Mesenchymal stem cell (in vitro differentiated cells and primary cell): ENCODE measurements at regions not wholly inside any gene's neighbourhood (a gene's known extent, or its start where the extent isn't known, plus 50 kb on each side); places are given as distances from the start of the nearest gene placed in this dataset.

Experiments
- DNase-seq: peaks from one replicate; pipeline ENCODE4 v3.0.0-alpha.2; 2013
- H2AFZ ChIP-seq: one replicate; pipeline ENCODE4 v1.6.1; 2013; ENCODE audit warnings: low read depth, mild to moderate bottlenecking, control low read depth, inconsistent platforms, low read length, moderate library complexity
- H2AK5ac ChIP-seq: 2 replicates; pipeline ENCODE4 v1.6.1; 2013; ENCODE audit warnings: low read length, moderate library complexity, mild to moderate bottlenecking, inconsistent platforms; ENCODE audit not compliant: severe bottlenecking
- H2BK120ac ChIP-seq: one replicate; pipeline ENCODE4 v1.6.1; 2013; ENCODE audit warnings: low read depth, mild to moderate bottlenecking, inconsistent platforms, low read length, moderate library complexity
- H2BK12ac ChIP-seq, 2 experiments: one replicate each; pipeline ENCODE4 v1.6.1; 2013; ENCODE audit warnings: inconsistent platforms in 2 of 2, low read length in 2 of 2, mild to moderate bottlenecking in 2 of 2, moderate library complexity in 2 of 2, control low read depth in 1 of 2
- H2BK15ac ChIP-seq: one replicate; pipeline ENCODE4 v1.6.1; 2013; ENCODE audit warnings: mild to moderate bottlenecking, low read depth, inconsistent platforms; ENCODE audit not compliant: poor library complexity, severe bottlenecking
- H2BK5ac ChIP-seq: 2 replicates; pipeline ENCODE4 v1.6.1; 2013; ENCODE audit warnings: low read depth, mild to moderate bottlenecking, low read length, control low read depth, inconsistent platforms; ENCODE audit not compliant: poor library complexity, severe bottlenecking
- H3K14ac ChIP-seq, 2 experiments: one replicate each; pipeline ENCODE4 v1.6.1; 2013; ENCODE audit warnings: inconsistent platforms in 2 of 2, low read length in 2 of 2, control low read depth in 1 of 2, mild to moderate bottlenecking in 1 of 2, moderate library complexity in 1 of 2
- H3K18ac ChIP-seq, 2 experiments: one replicate each; pipeline ENCODE4 v1.6.1; 2013; ENCODE audit warnings: inconsistent platforms in 2 of 2, low read length in 2 of 2, control low read depth in 1 of 2, low read depth in 1 of 2, mild to moderate bottlenecking in 1 of 2
- H3K23ac ChIP-seq, 2 experiments: one replicate each; pipeline ENCODE4 v1.6.1; 2013; ENCODE audit warnings: inconsistent platforms in 2 of 2, low read length in 2 of 2, mild to moderate bottlenecking in 2 of 2, moderate library complexity in 2 of 2, control low read depth in 1 of 2
- H3K27ac ChIP-seq: 2 replicates; pipeline ENCODE4 v1.5.1; 2013; ENCODE audit warnings: mild to moderate bottlenecking, moderate library complexity, low read length, control low read depth, inconsistent platforms; ENCODE audit not compliant: poor library complexity, severe bottlenecking
- H3K27me3 ChIP-seq, 2 experiments: 2 replicates each; pipeline versions ENCODE4 v1.6.1 to v1.7.0; 2013; ENCODE audit warnings: low read length in 2 of 2, mild to moderate bottlenecking in 2 of 2, moderate library complexity in 2 of 2, control low read depth in 1 of 2, inconsistent platforms in 1 of 2; ENCODE audit not compliant: control insufficient read depth in 1 of 2, insufficient read depth in 1 of 2
- H3K36me3 ChIP-seq, 2 experiments: 2 replicates each; pipeline versions ENCODE4 v1.6.1 to v1.7.0; 2013; ENCODE audit warnings: low read length in 2 of 2, control low read depth in 1 of 2, inconsistent platforms in 1 of 2, low read depth in 1 of 2, mild to moderate bottlenecking in 1 of 2; ENCODE audit not compliant: insufficient read depth in 2 of 2, control insufficient read depth in 1 of 2
- H3K4ac ChIP-seq, 2 experiments: one replicate each; pipeline ENCODE4 v1.6.1; 2013; ENCODE audit warnings: inconsistent platforms in 2 of 2, low read length in 2 of 2, mild to moderate bottlenecking in 2 of 2, moderate library complexity in 2 of 2, control low read depth in 1 of 2, low read depth in 1 of 2
- H3K4me1 ChIP-seq: 2 replicates; pipeline ENCODE4 v1.6.1; 2013; ENCODE audit warnings: low read depth, low read length, control low read depth; ENCODE audit not compliant: control insufficient read depth, insufficient read depth
- H3K4me2 ChIP-seq: 2 replicates; pipeline ENCODE4 v1.6.1; 2013; ENCODE audit warnings: low read length, mild to moderate bottlenecking, inconsistent platforms; ENCODE audit not compliant: poor library complexity, severe bottlenecking
- H3K4me3 ChIP-seq, 2 experiments: 2 replicates each; pipeline versions ENCODE4 v1.5.1 to v1.7.0; 2013; ENCODE audit warnings: low read length in 2 of 2, mild to moderate bottlenecking in 2 of 2, control low read depth in 1 of 2, low read depth in 1 of 2; ENCODE audit not compliant: insufficient read depth in 1 of 2
- H3K79me1 ChIP-seq: replicated peaks from 2 replicates; pipeline ENCODE4 v1.6.1; 2013; ENCODE audit warnings: mild to moderate bottlenecking, control low read depth, low read length, inconsistent platforms; ENCODE audit not compliant: poor library complexity, severe bottlenecking
- H3K9ac ChIP-seq: 2 replicates; pipeline ENCODE4 v1.7.0; 2013; ENCODE audit warnings: mild to moderate bottlenecking, low read length, moderate library complexity
- H3K9me3 ChIP-seq: 2 replicates; pipeline ENCODE4 v1.7.0; 2013; ENCODE audit warnings: mild to moderate bottlenecking, low read length; ENCODE audit not compliant: control insufficient read depth
- H4K8ac ChIP-seq: one replicate; pipeline ENCODE4 v1.6.1; 2013; ENCODE audit warnings: inconsistent platforms, mild to moderate bottlenecking, low read length, moderate library complexity
- H4K91ac ChIP-seq: one replicate; pipeline ENCODE4 v1.6.1; 2013; ENCODE audit warnings: mild to moderate bottlenecking, low read length, inconsistent platforms
- WGBS: methylation state at CpG from one replicate; pipeline ENCODE4 v1.1.7; 2013; ENCODE audit warnings: mixed read lengths; 5-methylcytosine and 5-hydroxymethylcytosine counted together

GRCh38 chr5:125160787-125161502 lies 414.5 kb upstream of the ZNF608 start:
- peak; percentile 54 for DNase-seq
- Histone ChIP-seq H3K79me1 (no peaks in the 10 kb centered on the region), H3K4me1 (peaks cover 3% of the 10 kb centered on the region), H2AK5ac (no peak overlapping the region), H3K23ac (no peak overlapping the region), H3K4ac (peak overlapping the region in 1 of 2 experiments; percentile 64), H3K36me3 (no peaks in the 10 kb centered on the region), H3K27ac (no peak overlapping the region), H4K8ac (peak overlapping the region; percentile 69), H3K9ac (no peak overlapping the region), H3K27me3 (peaks cover 0 to 4% of the 10 kb centered on the region in 2 experiments), H2BK120ac (peak overlapping the region; percentile 15), H2AFZ (no peak overlapping the region), H2BK12ac (peak overlapping the region; percentile 45 to 84), H3K4me2 (no peak overlapping the region), H3K14ac (no peak overlapping the region), H3K9me3 (peaks cover 19% of the 10 kb centered on the region), H2BK15ac (no peak overlapping the region), H2BK5ac (no peak overlapping the region), H3K4me3 (no peak overlapping the region), H4K91ac (peak overlapping the region; percentile 7), H3K18ac (peak overlapping the region; percentile 62 to 64)
- 56% methylated on average over 9 of the region's 10 CpGs for WGBS

- Histone ChIP-seq H3K36me3 (no peaks in the 10 kb centered on the region), H3K9me3 (peaks cover 25% of the 10 kb centered on the region), H3K27ac (no peak overlapping the region), H3K4me1 (peaks cover 3% of the 10 kb centered on the region), H2BK15ac (no peak overlapping the region), H2AK5ac (no peak overlapping the region), H3K18ac (no peak overlapping the region), H3K79me1 (no peaks in the 10 kb centered on the region), H3K9ac (no peak overlapping the region), H3K4ac (no peak overlapping the region), H2AFZ (no peak overlapping the region), H3K4me3 (no peak overlapping the region), H3K4me2 (no peak overlapping the region), H3K27me3 (peaks cover 0 to under 1% of the 10 kb centered on the region in 2 experiments), H4K8ac (no peak overlapping the region), H2BK120ac (no peak overlapping the region), H4K91ac (no peak overlapping the region), H2BK5ac (no peak overlapping the region), H3K23ac (no peak overlapping the region), H3K14ac (no peak overlapping the region), H2BK12ac (no peak overlapping the region)
- no peak for DNase-seq
- 100% methylated on average over 1 of the region's 1 CpG for WGBS
Observed at GRCh38 chr5:125162714-125163113, 416.3 kb upstream of the ZNF608 start.

GRCh38 chr5:125169396-125169795 lies 423.0 kb upstream of the ZNF608 start:
- Histone ChIP-seq H3K4me1 (no peaks in the 10 kb centered on the region), H3K4me3 (no peak overlapping the region), H3K23ac (no peak overlapping the region), H3K27me3 (no peaks in the 10 kb centered on the region), H3K4ac (no peak overlapping the region), H2AFZ (no peak overlapping the region), H2AK5ac (no peak overlapping the region), H3K9ac (no peak overlapping the region), H2BK12ac (no peak overlapping the region), H2BK15ac (no peak overlapping the region), H3K36me3 (no peaks in the 10 kb centered on the region), H2BK5ac (no peak overlapping the region), H3K79me1 (no peaks in the 10 kb centered on the region), H3K4me2 (no peak overlapping the region), H4K8ac (no peak overlapping the region), H3K14ac (no peak overlapping the region), H3K9me3 (peaks cover 10% of the 10 kb centered on the region), H2BK120ac (no peak overlapping the region), H3K27ac (no peak overlapping the region), H3K18ac (no peak overlapping the region), H4K91ac (no peak overlapping the region)
- DNase-seq, result no peak
- 80% methylated on average over 1 of the region's 1 CpG for WGBS

- Histone ChIP-seq H3K9ac (no peak overlapping the region), H3K4ac (no peak overlapping the region), H2AK5ac (no peak overlapping the region), H3K4me2 (no peak overlapping the region), H2BK15ac (no peak overlapping the region), H3K9me3 (peaks cover 10% of the 10 kb centered on the region), H3K27ac (no peak overlapping the region), H3K18ac (no peak overlapping the region), H4K8ac (no peak overlapping the region), H3K14ac (no peak overlapping the region), H3K4me3 (no peak overlapping the region), H4K91ac (no peak overlapping the region), H3K23ac (no peak overlapping the region), H3K79me1 (no peaks in the 10 kb centered on the region), H2BK5ac (no peak overlapping the region), H3K27me3 (no peaks in the 10 kb centered on the region), H2BK120ac (no peak overlapping the region), H3K36me3 (no peaks in the 10 kb centered on the region), H3K4me1 (no peaks in the 10 kb centered on the region), H2AFZ (no peak overlapping the region), H2BK12ac (no peak overlapping the region)
- 21% methylated on average over 1 of the region's 1 CpG for WGBS
- no peak for DNase-seq
Observed at GRCh38 chr5:125171641-125172040, 425.2 kb upstream of the ZNF608 start.
